MM.1S (cell line): ENCODE measurements at regions not wholly inside any gene's neighbourhood (a gene's known extent, or its start where the extent isn't known, plus 50 kb on each side); places are given as distances from the start of the nearest gene placed in this dataset.

Experiments
- EZH2phosphoT487 ChIP-seq: fragments of 300-600 bp; sonication (generic); IDR thresholded peaks from 2 replicates; pipeline ENCODE4 v1.6.1; 2018; ENCODE audit warnings: antibody characterized with exemption, low read length
- TF ChIP-seq, protein P1 (sequence below): fragments of 300-600 bp; sonication (generic); IDR thresholded peaks from 2 replicates; pipeline ENCODE4 v1.5.1; 2016; ENCODE audit warnings: antibody characterized with exemption, low read length, mixed read lengths

DNA sequence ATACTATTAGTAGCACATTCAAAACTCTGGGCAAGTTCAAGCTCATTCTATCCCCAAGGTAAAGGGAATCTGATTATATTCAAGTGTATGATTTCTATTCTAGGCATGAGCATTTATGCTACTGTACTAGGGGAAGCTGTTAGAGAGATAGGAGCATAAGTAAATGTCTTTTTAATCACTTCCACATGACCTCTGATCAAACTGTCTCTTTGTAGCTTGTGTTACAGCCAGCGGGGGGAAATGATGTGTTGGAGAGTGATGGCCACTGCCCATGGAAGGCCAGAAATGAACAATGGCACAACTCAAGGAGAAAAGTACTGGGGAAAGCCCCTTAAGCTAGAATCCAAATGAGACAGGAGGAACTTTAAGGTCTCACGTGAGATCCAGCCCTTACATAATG is 894.9 kb upstream of the CDH2 start:
- TF ChIP-seq, protein P1, sequence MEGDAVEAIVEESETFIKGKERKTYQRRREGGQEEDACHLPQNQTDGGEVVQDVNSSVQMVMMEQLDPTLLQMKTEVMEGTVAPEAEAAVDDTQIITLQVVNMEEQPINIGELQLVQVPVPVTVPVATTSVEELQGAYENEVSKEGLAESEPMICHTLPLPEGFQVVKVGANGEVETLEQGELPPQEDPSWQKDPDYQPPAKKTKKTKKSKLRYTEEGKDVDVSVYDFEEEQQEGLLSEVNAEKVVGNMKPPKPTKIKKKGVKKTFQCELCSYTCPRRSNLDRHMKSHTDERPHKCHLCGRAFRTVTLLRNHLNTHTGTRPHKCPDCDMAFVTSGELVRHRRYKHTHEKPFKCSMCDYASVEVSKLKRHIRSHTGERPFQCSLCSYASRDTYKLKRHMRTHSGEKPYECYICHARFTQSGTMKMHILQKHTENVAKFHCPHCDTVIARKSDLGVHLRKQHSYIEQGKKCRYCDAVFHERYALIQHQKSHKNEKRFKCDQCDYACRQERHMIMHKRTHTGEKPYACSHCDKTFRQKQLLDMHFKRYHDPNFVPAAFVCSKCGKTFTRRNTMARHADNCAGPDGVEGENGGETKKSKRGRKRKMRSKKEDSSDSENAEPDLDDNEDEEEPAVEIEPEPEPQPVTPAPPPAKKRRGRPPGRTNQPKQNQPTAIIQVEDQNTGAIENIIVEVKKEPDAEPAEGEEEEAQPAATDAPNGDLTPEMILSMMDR: no peak
- no peak for TF ChIP-seq EZH2phosphoT487
